ENCODE measurements at regions not wholly inside any gene's neighbourhood (a gene's known extent, or its start where the extent isn't known, plus 50 kb on each side); places are given as distances from the start of the nearest gene placed in this dataset.

DNA sequence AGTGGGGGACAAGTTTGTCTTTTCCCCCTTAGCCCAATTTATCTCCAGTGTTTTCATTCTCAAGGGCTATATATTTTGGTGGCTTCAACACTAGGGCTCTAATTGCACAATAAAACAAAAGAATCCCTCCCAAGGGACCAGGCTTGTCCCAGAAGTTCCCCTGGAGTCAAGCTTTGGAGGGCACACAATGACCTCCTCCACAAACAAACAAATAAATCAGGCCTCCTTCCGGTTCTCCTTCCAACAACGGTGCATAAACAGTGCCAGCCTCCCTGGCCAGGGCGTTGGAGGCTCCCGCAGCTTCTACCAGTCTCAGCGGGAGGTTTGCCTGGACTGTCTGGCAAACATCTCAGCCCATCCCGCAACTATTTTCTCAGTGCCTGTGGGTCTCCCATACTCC, 188.0 kb upstream of the FOXF1 start:
- no peak for DNase-seq (ENCODE audit: insufficient read length, low spot score)
- no peak for FAIRE-seq
- TF ChIP-seq, protein P1, sequence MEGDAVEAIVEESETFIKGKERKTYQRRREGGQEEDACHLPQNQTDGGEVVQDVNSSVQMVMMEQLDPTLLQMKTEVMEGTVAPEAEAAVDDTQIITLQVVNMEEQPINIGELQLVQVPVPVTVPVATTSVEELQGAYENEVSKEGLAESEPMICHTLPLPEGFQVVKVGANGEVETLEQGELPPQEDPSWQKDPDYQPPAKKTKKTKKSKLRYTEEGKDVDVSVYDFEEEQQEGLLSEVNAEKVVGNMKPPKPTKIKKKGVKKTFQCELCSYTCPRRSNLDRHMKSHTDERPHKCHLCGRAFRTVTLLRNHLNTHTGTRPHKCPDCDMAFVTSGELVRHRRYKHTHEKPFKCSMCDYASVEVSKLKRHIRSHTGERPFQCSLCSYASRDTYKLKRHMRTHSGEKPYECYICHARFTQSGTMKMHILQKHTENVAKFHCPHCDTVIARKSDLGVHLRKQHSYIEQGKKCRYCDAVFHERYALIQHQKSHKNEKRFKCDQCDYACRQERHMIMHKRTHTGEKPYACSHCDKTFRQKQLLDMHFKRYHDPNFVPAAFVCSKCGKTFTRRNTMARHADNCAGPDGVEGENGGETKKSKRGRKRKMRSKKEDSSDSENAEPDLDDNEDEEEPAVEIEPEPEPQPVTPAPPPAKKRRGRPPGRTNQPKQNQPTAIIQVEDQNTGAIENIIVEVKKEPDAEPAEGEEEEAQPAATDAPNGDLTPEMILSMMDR (IDR thresholded peaks at IDR 0.05; ENCODE audit: insufficient read depth, missing control alignments), result no peak

- no peak for DNase-seq (ENCODE audit: insufficient read length, low spot score)
- TF ChIP-seq, protein P1 (IDR thresholded peaks at IDR 0.05; ENCODE audit: insufficient read depth, missing control alignments), result no peak
- FAIRE-seq, result no peak
These were observed 187.5 kb upstream of the FOXF1 start for GRCh38 chr16:86322806-86323205.

GRCh38 chr16:86324320-86324719, 186.0 kb upstream of the FOXF1 start:
- no peak for DNase-seq (ENCODE audit: insufficient read length, low spot score)
- FAIRE-seq, result no peak
- TF ChIP-seq, protein P1 (IDR thresholded peaks at IDR 0.05; ENCODE audit: insufficient read depth, missing control alignments), result no peak

- DNase-seq (ENCODE audit: insufficient read length, low spot score) (no peak), FAIRE-seq (no peak)
- TF ChIP-seq, protein P1 (IDR thresholded peaks at IDR 0.05; ENCODE audit: insufficient read depth, missing control alignments), result no peak
These were observed 185.0 kb upstream of the FOXF1 start for GRCh38 chr16:86325360-86325759.

DNA sequence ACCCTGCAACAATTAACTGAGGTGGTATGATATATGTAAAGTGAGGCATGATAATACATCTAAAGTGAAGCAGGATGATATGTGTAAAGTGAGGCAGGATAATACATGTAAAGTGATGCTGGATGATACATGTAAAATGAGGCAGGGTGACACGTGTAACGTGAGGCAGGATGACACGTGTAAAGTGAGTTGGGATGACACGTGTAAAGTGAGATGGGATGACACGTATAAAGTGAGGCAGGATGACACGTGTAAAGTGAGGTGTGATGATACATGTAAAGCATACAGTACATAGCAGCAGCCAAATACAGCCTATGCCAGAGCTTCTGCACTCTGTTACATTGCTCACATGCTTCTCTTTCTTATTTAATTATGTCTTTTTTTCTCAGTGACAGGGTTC, 184.4 kb upstream of the FOXF1 start:
- TF ChIP-seq, protein P1 (IDR thresholded peaks at IDR 0.05; ENCODE audit: insufficient read depth, missing control alignments), result no peak
- DNase-seq (ENCODE audit: insufficient read length, low spot score) (no peak), FAIRE-seq (no peak)

DNA sequence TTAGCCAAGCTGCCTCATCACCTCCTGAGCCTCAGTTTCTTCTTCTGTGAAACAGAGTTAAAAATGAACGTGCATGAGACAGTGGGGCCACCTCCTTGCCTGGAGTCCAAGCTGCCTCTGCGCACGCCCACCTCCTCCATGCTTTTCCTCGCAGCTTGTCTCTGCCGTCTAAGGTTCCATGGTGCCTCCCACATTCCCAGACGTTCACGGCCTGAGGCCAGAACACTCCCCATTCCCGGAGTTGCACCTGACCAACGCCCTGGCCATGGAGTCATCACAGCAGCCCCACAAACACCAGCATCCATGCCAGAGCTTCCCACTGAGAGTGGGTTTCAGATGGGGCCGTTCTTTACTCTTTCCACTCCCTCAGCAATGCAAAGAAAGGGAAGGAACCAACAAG, 183.0 kb upstream of the FOXF1 start:
- TF ChIP-seq, protein P1 (IDR thresholded peaks at IDR 0.05; ENCODE audit: insufficient read depth, missing control alignments), result no peak
- FAIRE-seq (no peak), DNase-seq (ENCODE audit: insufficient read length, low spot score) (no peak)

- no peak for FAIRE-seq
- TF ChIP-seq, protein P1 (IDR thresholded peaks at IDR 0.05; ENCODE audit: insufficient read depth, missing control alignments), result no peak
- DNase-seq (ENCODE audit: insufficient read length, low spot score), result no peak
These were observed 179.4 kb upstream of the FOXF1 start for GRCh38 chr16:86330906-86331305.
